ENCODE measurements at regions not wholly inside any gene's neighbourhood (a gene's known extent, or its start where the extent isn't known, plus 50 kb on each side); places are given as distances from the start of the nearest gene placed in this dataset.
"Not testable (repeated sequence)": the region's sequence is repeated elsewhere in the genome, so short reads cannot be mapped to it uniquely, and the experiment has no call there.

DNA sequence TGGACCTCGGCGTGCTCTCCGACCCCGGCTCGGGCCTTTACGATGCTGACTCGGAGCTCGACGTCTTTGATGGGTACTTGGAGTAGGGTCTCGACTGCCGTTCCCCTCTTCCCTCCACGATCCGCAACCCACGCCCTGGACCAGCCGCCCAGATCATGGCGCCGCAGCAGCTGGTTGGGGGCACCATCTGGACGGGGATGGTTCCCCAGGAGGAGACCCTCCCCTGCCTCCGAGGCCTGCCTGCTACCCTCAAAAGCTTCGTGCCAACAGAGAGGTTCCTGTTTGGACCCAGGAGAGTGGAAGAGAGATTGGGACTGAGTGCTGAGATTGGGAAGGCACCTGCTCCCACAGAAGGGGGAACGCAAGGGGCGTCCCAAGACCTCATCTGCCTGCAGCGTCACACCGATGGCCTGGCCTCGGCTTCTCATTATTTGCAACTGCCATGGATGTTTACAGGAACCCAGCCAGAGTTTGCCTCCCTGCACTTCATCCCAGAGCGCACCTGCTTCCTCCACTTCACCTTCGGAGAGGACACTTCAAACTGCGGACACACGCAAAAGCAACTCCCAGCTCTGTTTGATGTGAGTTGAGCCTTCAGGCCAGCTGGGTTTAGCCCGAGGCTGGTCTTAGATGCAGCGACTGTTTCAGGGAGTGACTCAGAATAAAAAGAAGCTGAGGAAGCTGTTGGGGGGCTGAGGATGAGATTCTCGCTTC, 58.9 kb downstream of the GOLGA6L7 start:
- DNase-seq (ENCODE audit: low read depth in 1 of 2, low spot score in 1 of 2), result peak in 1 of 2 donors; percentile 5

DNA sequence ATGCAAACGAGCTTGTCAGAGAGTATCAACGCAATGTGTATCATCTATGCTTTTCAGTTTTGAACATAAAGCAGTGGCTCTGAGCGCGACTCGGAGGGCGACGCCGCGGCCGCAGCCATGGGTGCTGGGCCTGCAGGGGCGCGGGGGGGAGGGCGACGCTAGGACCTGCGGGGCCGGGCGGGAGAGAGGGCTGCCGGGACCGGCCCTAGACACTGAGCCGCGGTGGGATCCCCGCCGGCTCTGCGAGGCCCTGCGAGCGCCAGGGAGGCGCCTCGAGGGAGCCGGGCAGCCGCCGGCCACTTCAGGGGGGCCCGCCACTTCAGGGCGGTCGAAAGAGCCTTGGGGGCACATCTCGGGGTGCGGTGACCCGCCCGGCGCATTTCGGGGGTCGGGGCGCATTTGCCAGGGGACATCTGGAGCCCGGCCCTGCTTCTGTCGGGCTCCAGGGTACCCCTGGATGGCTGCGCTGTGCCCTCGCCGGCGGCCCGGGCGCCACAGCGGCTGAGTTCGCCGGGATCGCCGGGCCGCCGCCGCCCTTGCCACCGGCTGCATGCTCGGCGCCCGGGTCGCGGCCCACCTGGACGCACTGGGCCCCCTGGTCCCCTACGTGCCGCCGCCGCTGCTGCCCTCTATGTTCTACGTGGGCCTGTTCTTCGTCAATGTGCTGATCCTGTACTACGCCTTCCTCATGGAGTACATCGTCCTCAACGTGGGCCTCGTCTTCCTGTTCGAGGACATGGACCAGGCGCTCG, 59.6 kb downstream of the GOLGA6L7 start:
- not testable (repeated sequence) for DNase-seq (ENCODE audit: low read depth in 1 of 2, low spot score in 1 of 2)

DNA sequence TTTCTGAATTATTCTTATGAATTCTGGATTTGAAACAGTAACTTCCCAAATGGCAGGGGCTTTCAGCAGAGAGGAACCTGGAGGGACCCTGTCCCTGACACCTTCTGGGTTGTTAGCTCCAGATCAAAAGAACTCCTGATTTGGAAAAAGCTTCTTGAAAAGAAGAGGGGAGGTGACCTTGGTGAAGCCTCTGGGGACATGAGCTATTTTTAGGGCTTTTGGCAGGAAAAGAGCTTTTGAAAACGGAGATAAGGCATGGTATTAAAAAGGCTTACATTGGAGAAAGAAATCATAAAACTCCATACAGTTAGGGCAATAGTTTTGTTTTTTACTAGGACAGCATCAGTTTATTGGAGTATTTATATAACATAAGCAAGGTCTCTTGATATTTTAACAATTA, 60.3 kb downstream of the GOLGA6L7 start:
- DNase-seq (ENCODE audit: low read depth in 1 of 2, low spot score in 1 of 2), result not testable (repeated sequence)

GRCh38 chr15:28786521-28786920, 61.9 kb downstream of the GOLGA6L7 start:
- DNase-seq (ENCODE audit: low read depth in 1 of 2, low spot score in 1 of 2), result no peak

DNA sequence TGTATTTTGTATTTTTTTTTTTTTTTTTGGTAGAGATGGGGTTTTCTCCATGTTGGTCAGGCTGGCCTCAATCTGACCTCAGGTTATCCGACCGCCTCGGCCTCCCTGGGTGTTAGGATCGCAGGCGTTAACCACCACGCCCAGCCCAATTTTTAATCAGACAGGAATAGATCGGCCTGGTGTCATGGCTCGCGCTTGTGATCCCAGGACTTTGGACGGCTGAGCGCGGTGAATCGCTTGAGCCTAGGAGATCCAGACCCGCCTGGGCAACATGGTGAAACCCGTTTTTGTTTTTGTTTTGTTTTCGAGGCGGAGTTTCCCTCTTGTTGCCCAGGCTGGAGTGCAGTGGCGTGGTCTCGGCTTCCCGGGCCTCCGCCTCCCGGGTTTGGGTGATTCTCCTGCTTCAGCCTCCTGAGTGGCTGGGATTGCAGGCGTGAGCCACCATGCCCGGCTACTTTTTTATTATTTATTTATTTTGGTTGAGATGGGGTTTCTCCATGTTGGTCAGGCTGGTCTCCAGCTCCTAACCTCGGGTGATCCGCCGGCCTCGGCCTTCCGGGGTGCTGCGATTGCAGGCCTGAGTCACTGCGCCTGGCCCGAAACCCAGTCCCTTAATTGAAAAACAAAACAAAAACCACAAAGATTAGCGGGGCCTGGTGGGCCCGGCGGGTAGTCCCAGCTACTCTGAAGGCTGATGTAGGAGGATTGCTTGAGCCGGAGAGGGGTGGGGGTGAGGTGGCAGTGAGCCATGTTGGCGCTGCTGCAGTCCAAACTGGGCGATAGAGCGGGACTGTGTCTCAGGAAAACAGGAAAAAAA, 63.9 kb downstream of the GOLGA6L7 start:
- not testable (repeated sequence) for DNase-seq (ENCODE audit: low read depth in 1 of 2, low spot score in 1 of 2)

DNA sequence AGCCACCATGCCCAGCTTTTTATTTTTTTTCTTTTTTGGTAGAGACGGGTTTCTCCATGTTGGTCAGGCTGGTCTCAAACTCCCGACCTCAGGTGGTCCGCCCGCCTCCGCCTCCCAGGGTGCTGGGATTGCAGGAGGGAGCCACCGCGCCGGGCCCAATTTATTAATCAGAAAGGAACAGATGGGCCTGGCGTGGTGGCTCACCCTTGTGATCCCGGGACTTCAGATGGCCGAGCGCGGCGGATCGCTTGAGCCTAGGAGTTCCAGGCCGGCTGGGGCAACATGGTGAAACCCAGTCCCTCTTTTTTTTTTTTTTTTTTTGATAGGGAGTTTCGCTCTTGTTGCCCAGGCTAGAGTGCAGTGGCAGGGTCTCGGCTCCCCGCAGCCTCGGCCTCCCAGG, 64.6 kb downstream of the GOLGA6L7 start:
- DNase-seq (ENCODE audit: low read depth in 1 of 2, low spot score in 1 of 2), result no peak

DNA sequence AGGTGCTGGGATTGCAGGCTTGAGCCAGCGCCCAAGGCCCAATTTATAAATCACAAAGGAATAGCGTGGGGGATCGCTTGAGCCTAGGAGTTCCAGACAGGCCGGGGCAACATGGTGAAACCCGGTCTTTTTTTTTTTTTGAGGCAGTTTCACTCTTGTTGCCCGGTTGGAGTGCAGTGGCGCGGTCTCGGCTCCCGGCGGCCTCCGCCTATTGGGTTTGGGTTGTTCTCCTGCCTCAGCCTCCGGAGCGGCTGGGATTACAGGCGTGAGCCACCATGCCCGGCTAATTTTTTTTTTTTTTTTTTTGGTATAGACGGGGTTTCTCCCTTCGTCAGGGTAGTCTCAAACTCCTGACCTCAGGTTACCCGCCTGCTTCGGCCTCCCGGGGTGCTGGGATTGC, 65.0 kb downstream of the GOLGA6L7 start:
- DNase-seq (ENCODE audit: low read depth in 1 of 2, low spot score in 1 of 2), result no peak

DNA sequence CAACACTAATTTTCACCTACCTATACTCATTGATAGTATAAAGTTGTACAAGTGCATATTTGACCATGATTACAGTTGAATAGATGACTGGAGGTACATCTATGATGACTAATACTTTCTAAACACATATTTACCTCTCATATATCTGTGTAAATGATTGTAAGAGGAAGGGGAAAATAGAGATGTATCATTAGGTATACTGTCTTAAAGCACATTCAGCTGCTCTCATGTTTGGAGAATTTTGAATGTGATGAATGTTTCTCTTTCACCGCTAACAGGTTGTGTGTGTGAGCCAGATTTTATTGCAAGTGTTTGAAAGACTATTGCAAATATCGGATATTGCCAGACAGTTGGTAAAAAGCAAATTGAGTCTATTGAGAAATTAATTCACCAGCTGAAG, 66.2 kb upstream of the GOLGA8M start:
- not testable (repeated sequence) for DNase-seq (ENCODE audit: low read depth in 1 of 2, low spot score in 1 of 2)

DNA sequence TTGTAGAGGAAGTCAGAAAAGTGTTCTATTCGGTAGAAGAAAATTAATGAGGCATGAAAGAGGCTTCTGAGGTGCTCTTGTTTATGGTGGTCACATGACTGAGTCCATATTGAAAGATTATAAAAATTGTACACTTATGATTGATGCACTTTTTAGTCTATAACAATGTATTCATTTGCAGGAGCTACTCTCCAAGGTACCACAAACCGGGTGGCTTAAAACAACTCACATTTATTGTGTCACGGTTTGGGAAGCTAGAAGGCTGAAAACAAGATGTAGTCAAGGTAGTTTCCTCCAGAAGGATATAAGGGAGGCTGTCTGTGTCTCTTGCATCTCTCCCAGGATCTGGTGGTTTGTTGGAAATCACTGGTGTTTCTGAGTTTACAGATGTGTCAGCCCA, 60.6 kb upstream of the GOLGA8M start:
- DNase-seq (ENCODE audit: low read depth in 1 of 2, low spot score in 1 of 2), result not testable (repeated sequence)
